T-cell (primary cell): ENCODE measurements at regions not wholly inside any gene's neighbourhood (a gene's known extent, or its start where the extent isn't known, plus 50 kb on each side); places are given as distances from the start of the nearest gene placed in this dataset.

Source experiments
- ATAC-seq, 4 experiments: fragments of 200-7000 bp in 3 of 4; fragments of 150-1000 bp in 1 of 4; cut with Tn5 transposase; replicated peaks in 1 of 4; 1 replicate in 3 of 4; 2 replicates in 1 of 4; pipeline ENCODE4 v1.10.0; 2021; ENCODE audit warnings: moderate library complexity in 3 of 4, mild to moderate bottlenecking in 2 of 4, moderate number of reproducible peaks in 1 of 4
- CTCF ChIA-PET, 2 donors: fragments of 300-600 bp; sonication (Branson Sonifier 250); formaldehyde crosslinking; loops; one replicate each; lab custom pipeline; 2022; ENCODE audit warnings: antibody characterized with exemption in 2 of 2; lab: Charles Lee
- POLR2A ChIA-PET, 2 donors: fragments of 300-600 bp; sonication (Branson Sonifier 250); formaldehyde crosslinking; loops; one replicate each; lab custom pipeline; 2022; ENCODE audit warnings: antibody characterized with exemption in 2 of 2; lab: Charles Lee
- DNase-seq, 35 experiments: peaks; one replicate each; pipeline versions ENCODE4 v3.0.0 to v3.0.0-alpha.2; 2013 to 2023
- H3K27ac ChIP-seq: one replicate; pipeline ENCODE4 v1.5.1; 2013; ENCODE audit warnings: low read length
- H3K27me3 ChIP-seq, 2 experiments: replicated peaks in 1 of 2; 1 replicate in 1 of 2; 2 replicates in 1 of 2; pipeline versions ENCODE4 v1.6.1 to v1.7.0; 2013; ENCODE audit warnings: low read length in 1 of 2, mixed read lengths in 1 of 2; ENCODE audit not compliant: control insufficient read depth in 2 of 2, insufficient read depth in 2 of 2; ENCODE audit errors: extremely low read depth in 1 of 2
- H3K36me3 ChIP-seq, 2 donors: 1 replicate in 1 of 2; 2 replicates in 1 of 2; pipeline versions ENCODE4 v1.6.1 to v1.7.0; 2013; ENCODE audit warnings: low read length in 1 of 2; ENCODE audit not compliant: control insufficient read depth in 2 of 2, insufficient read depth in 1 of 2; ENCODE audit errors: extremely low read depth in 1 of 2
- H3K4me1 ChIP-seq, 2 experiments: 1 replicate in 1 of 2; 2 replicates in 1 of 2; pipeline versions ENCODE4 v1.6.1 to v1.7.0; 2013; ENCODE audit warnings: low read length in 2 of 2, mixed read lengths in 1 of 2; ENCODE audit not compliant: insufficient read depth in 2 of 2, control insufficient read depth in 1 of 2; ENCODE audit errors: extremely low read depth in 1 of 2
- H3K4me3 ChIP-seq, 2 donors: 1 replicate in 1 of 2; 2 replicates in 1 of 2; pipeline versions ENCODE4 v1.5.1 to v1.7.0; 2013; ENCODE audit warnings: mild to moderate bottlenecking in 2 of 2, low read length in 1 of 2, moderate library complexity in 1 of 2; ENCODE audit not compliant: control insufficient read depth in 1 of 2; ENCODE audit errors: extremely low read depth in 1 of 2
- H3K9me3 ChIP-seq: 2 replicates; pipeline ENCODE4 v1.7.0; 2013
- H3K27ac Mint-ChIP-seq, 2 donors: one replicate each; pipeline ENCODE4 v1.8.0; 2020 to 2021; ENCODE audit warnings: mild to moderate bottlenecking in 2 of 2, mixed read lengths in 2 of 2
- H3K27me3 Mint-ChIP-seq, 2 donors: one replicate each; pipeline ENCODE4 v1.8.0; 2021 to 2022; ENCODE audit warnings: mixed read lengths in 2 of 2
- H3K36me3 Mint-ChIP-seq: one replicate; pipeline ENCODE4 v1.8.0; 2021; ENCODE audit warnings: mixed read lengths
- H3K4me1 Mint-ChIP-seq, 3 donors: one replicate each; pipeline ENCODE4 v1.8.0; 2020 to 2022; ENCODE audit warnings: mixed read lengths in 3 of 3, mild to moderate bottlenecking in 1 of 3
- H3K4me3 Mint-ChIP-seq, 3 donors: one replicate each; pipeline ENCODE4 v1.8.0; 2020 to 2022; ENCODE audit warnings: mild to moderate bottlenecking in 3 of 3, mixed read lengths in 3 of 3, moderate library complexity in 3 of 3
- H3K9me3 Mint-ChIP-seq, 3 donors: one replicate each; pipeline ENCODE4 v1.8.0; 2020 to 2022; ENCODE audit warnings: mixed read lengths in 3 of 3
- WGBS: methylation state at CpG from one replicate; pipeline ENCODE4 v1.1.5; 2013; ENCODE audit warnings: missing lambda C conversion rate; ENCODE audit not compliant: insufficient coverage; 5-methylcytosine and 5-hydroxymethylcytosine counted together

- Mint-ChIP-seq H3K9me3 (peaks cover 0 to 4% (median 0%) of the 10 kb centered on the region in 3 donors), H3K4me3 (no peak overlapping the region), H3K27ac (no peak overlapping the region), H3K27me3 (peaks cover 0 to 6% of the 10 kb centered on the region in 2 donors), H3K36me3 (no peaks in the 10 kb centered on the region), H3K4me1 (no peaks in the 10 kb centered on the region)
- no peak for ATAC-seq
- Histone ChIP-seq H3K4me3 (no peak overlapping the region), H3K36me3 (no peaks in the 10 kb centered on the region), H3K9me3 (no peaks in the 10 kb centered on the region), H3K27me3 (no peaks in the 10 kb centered on the region), H3K4me1 (no peaks in the 10 kb centered on the region), H3K27ac (no peak overlapping the region)
- no peak for DNase-seq
- CTCF ChIA-PET: interaction anchor here (0.6 to 0.7 kb wide), 2 partner anchors 254 to 262 kb away, joined by 3 to 6 read pairs; no protein-coding TSS in a partner anchor
- POLR2A ChIA-PET: no interaction called here
- WGBS: 90% methylated on average over 2 of the region's 3 CpGs
These were observed 58.3 kb upstream of the LHFPL2 start for GRCh38 chr5:78706825-78707224.

GRCh38 chr5:78706381-78706780, 57.8 kb upstream of the LHFPL2 start:
- Mint-ChIP-seq H3K9me3 (peaks cover 0 to 4% (median 0%) of the 10 kb centered on the region in 3 donors), H3K4me3 (no peak overlapping the region), H3K4me1 (no peaks in the 10 kb centered on the region), H3K27me3 (peaks cover 1 to 6% of the 10 kb centered on the region in 2 donors), H3K27ac (no peak overlapping the region), H3K36me3 (no peaks in the 10 kb centered on the region)
- no peaks in the 10 kb centered on the region for H3K27me3 ChIP-seq
- ChIA-PET POLR2A (no interaction called here), CTCF (interaction anchor here in 1 of 2 donors (0.6 kb wide), 1 partner anchor 255 kb away, joined by 3 read pairs; no protein-coding TSS in a partner anchor)
- no peak for ATAC-seq
- H3K27ac ChIP-seq: no peak overlapping the region
- no peaks in the 10 kb centered on the region for H3K36me3 ChIP-seq
- no peaks in the 10 kb centered on the region for H3K9me3 ChIP-seq
- H3K4me3 ChIP-seq: no peak overlapping the region
- WGBS: 100% methylated on average over 1 of the region's 2 CpGs
- no peak for DNase-seq
- H3K4me1 ChIP-seq: no peaks in the 10 kb centered on the region

GRCh38 chr5:78705826-78706225, 57.3 kb upstream of the LHFPL2 start:
- ChIA-PET POLR2A (no interaction called here), CTCF (no interaction called here)
- Mint-ChIP-seq H3K36me3 (no peaks in the 10 kb centered on the region), H3K4me3 (no peak overlapping the region), H3K27me3 (peaks cover under 1 to 1% of the 10 kb centered on the region in 2 donors), H3K4me1 (no peaks in the 10 kb centered on the region), H3K27ac (no peak overlapping the region), H3K9me3 (peaks cover 0 to 1% (median 0%) of the 10 kb centered on the region in 3 donors)
- H3K4me3 ChIP-seq: no peak overlapping the region
- no peaks in the 10 kb centered on the region for H3K4me1 ChIP-seq
- no peaks in the 10 kb centered on the region for H3K27me3 ChIP-seq
- no peaks in the 10 kb centered on the region for H3K36me3 ChIP-seq
- DNase-seq (no peak), ATAC-seq (no peak)
- no CpG with 5 or more reads among the region's 3 CpGs for WGBS
- no peaks in the 10 kb centered on the region for H3K9me3 ChIP-seq
- H3K27ac ChIP-seq: no peak overlapping the region

- POLR2A ChIA-PET: no interaction called here
These were observed 53.3 kb upstream of the LHFPL2 start for GRCh38 chr5:78701795-78702410.

GRCh38 chr5:78699552-78700153, 51.1 kb upstream of the LHFPL2 start:
- CTCF ChIA-PET: no interaction called here
- no peaks in the 10 kb centered on the region for H3K9me3 Mint-ChIP-seq
- Histone ChIP-seq H3K4me1 (no peaks in the 10 kb centered on the region), H3K36me3 (no peaks in the 10 kb centered on the region), H3K27ac (no peak overlapping the region), H3K4me3 (no peak overlapping the region), H3K27me3 (no peaks in the 10 kb centered on the region), H3K9me3 (no peaks in the 10 kb centered on the region)
- DNase-seq (no peak), ATAC-seq (no peak)
- H3K4me1 Mint-ChIP-seq: no peaks in the 10 kb centered on the region
- peaks cover 1 to 5% of the 10 kb centered on the region in 2 donors for H3K27me3 Mint-ChIP-seq
- 79% methylated on average over 2 of the region's 6 CpGs for WGBS
- H3K27ac Mint-ChIP-seq: no peak overlapping the region
- POLR2A ChIA-PET: no interaction called here
- H3K4me3 Mint-ChIP-seq: no peak overlapping the region
- H3K36me3 Mint-ChIP-seq: no peaks in the 10 kb centered on the region

More at GRCh38 chr5:78701795-78702410, 53.3 kb upstream of the LHFPL2 start:
- Mint-ChIP-seq H3K9me3 (no peaks in the 10 kb centered on the region), H3K36me3 (no peaks in the 10 kb centered on the region), H3K4me1 (no peaks in the 10 kb centered on the region), H3K27me3 (peaks cover 0 to 1% of the 10 kb centered on the region in 2 donors), H3K27ac (no peak overlapping the region), H3K4me3 (no peak overlapping the region)
- Histone ChIP-seq H3K27me3 (no peaks in the 10 kb centered on the region), H3K4me3 (no peak overlapping the region), H3K9me3 (no peaks in the 10 kb centered on the region), H3K27ac (no peak overlapping the region), H3K36me3 (no peaks in the 10 kb centered on the region), H3K4me1 (no peaks in the 10 kb centered on the region)
- WGBS: 40% methylated on average over 1 of the region's 3 CpGs
- CTCF ChIA-PET: no interaction called here
- no peak for ATAC-seq
- DNase-seq: no peak

GRCh38 chr5:78698191-78698791, 49.7 kb upstream of the LHFPL2 start:
- no peak for ATAC-seq
- Histone ChIP-seq H3K36me3 (no peaks in the 10 kb centered on the region), H3K27ac (no peak overlapping the region), H3K4me1 (no peaks in the 10 kb centered on the region), H3K9me3 (no peaks in the 10 kb centered on the region), H3K4me3 (no peak overlapping the region), H3K27me3 (no peaks in the 10 kb centered on the region)
- Mint-ChIP-seq H3K36me3 (no peaks in the 10 kb centered on the region), H3K4me3 (no peak overlapping the region), H3K27ac (no peak overlapping the region), H3K9me3 (peaks cover 0 to 2% (median 2%) of the 10 kb centered on the region in 3 donors), H3K27me3 (peaks cover 1 to 5% of the 10 kb centered on the region in 2 donors), H3K4me1 (no peaks in the 10 kb centered on the region)
- ChIA-PET CTCF (no interaction called here), POLR2A (no interaction called here)
- no peak for DNase-seq
- whole genome bisulfite sequencing: 50% methylated on average over 1 of the region's 4 CpGs
